Stimulated activated CD8-positive, alpha-beta memory T cell treated with anti-CD3 and anti-CD28 coated beads, Interleukin-2, amount 100 ng/mL, for 48 hours (primary cell): ENCODE measurements at regions not wholly inside any gene's neighbourhood (a gene's known extent, or its start where the extent isn't known, plus 50 kb on each side); places are given as distances from the start of the nearest gene placed in this dataset.
A peak's percentile ranks its signal among the peaks of the same experiment; 100 is the strongest.
"Not testable (repeated sequence)": the region's sequence is repeated elsewhere in the genome, so short reads cannot be mapped to it uniquely, and the experiment has no call there.

ENCODE experiments used
- DNase-seq, 2 donors: peaks; one replicate each; pipeline ENCODE4 v3.0.0-alpha.2; 2020; ENCODE audit warnings: low read depth in 2 of 2

DNA sequence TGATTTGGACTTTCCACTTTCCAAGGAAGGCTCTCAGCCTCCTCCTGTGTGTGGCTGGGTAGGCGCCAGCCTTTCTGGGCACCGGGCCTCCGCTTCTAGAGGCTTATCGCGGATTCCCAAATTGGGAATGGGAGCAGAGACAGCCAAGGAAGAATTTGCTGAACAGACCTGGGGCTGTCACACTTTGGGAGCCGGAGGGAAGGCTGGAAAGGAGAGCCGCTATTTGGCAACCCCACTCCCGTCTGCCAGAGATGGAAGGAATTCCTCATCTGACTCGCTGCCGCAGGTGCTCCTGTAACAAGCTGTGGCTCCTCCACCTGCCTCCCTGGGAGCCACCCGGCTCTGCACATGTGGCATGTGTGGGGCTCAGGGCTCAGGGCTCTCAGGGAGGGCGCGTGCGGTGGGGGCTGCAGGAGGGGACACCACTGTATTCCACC is 50.8 kb upstream of the ECHDC3 start:
- DNase-seq: no peak

DNA sequence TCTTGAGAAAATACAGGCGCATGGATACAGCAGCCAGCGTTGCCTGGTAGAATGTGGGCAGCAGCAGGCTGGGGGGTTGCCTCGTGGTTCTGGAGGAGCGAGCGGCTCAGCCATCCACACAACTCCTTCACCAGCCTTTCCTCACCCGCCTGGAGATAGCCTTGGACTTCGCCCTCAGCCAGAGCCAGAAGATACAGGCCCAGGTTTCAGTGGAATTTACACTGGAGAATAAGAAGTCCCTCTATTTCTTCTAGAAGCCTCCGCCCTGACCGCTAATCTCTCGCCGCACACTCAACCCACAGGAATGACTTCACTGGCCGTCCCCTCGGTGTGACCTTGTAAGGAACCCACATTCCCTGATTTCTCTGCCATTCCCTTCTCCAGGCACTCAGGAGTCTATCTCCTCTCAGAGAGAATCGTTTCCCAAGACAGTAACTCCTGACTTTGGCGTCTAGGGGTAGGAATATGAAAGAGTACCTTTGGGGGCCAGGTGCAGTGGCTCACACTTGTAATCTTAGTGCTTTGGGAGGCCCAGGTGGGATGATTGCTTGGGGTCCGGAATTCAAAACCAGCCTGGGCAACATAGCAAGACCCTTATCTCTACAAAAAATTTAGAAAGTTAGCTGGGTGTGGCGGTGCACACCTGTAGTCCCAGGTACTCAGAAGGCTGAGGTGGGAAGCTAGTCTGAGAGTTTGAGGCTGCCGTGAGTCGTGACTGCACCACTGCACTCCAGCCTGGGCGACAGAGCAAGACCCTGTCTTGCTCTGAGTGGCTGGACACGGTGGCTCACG is 52.0 kb upstream of the ECHDC3 start:
- no peak for DNase-seq

DNA sequence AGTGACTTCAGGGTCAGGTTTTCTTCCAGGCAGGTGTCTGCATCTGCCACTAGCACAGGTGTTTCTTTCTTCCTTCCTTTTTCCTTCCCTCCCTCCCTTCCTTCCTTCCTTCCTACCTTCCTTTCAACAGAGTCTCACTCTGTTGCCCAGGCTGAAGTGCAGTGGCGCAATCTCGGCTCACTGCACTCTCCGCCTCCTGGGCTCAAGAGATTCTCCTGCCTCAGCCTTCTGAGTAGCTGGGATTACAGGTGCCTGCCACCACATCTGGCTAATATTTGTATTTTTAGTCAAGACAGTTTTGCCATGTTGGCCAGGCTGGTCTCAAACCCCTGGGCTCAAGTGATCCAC is 53.8 kb upstream of the ECHDC3 start:
- not testable (repeated sequence) for DNase-seq

DNA sequence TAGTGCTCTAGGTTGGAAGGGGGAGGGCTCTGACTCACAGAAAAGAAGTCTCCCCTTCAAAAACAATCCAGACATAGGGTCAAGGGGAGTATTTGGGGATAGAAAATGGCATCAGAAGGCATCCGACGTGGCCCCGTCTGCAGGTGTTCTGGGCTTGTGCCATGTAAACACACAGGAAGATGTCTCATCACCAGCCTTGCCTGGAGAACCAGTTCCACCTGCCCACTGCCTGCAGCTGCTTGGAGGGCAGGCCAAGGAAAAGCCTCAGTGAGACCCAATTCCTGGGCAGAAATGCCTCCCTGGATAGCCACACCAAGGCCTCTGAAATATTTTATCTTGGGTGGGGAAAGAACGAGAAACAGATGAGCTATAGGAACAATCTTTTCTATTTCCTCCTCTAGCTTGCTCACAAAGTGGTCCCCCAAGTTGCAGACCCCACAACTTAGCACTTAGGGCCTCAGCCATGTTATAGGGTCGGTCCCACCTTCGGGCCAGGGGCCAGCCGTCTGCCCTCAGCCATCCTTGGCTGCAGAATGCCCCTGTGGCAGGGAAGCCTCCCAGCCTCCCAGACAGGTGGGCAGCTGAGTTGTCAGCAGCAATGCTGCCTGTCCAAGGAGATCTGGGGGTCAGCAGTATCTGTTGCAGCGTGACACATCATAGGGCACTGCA is 54.3 kb upstream of the ECHDC3 start:
- DNase-seq: no peak

DNA sequence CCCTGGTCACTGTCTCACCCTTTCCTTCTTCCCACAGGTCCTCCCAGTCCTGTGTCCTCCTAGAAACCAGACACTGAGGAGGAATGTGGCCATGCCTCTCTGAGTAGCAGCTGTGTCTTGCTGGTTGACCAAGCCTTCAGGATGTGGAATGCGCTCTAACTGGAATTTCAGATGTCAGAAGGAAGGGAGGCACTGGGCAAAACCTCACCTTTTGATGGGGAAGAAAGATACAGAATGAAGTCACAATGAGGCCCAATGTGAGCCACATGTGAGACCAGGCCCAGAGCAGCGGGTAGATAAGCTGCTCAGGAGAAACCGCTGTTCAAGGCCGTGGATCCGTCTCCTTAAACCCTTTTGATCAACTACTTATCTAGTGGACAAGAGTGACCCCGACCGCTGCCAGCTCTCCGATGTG is 54.8 kb upstream of the ECHDC3 start:
- no peak for DNase-seq

DNA sequence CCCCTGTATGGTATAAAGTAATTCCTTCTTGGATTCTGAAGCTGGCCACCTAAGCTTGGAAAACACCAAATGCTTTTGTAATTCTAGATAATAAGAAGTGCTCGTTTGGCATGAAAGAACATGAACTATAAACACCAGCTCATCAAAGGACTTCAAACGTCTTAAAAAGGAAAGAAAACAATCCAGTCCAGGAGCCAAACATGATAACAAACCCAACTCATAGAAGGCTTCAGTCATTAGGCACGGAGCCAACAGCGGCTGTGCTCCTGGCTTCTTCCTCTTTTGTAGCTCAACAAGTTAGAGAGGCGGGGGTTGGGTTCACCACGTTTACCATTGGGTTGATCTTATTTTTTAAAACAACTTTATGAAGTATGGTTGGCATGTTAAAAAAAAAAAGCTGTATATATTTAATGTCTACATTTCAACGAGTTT is 56.4 kb upstream of the ECHDC3 start:
- no peak for DNase-seq

DNA sequence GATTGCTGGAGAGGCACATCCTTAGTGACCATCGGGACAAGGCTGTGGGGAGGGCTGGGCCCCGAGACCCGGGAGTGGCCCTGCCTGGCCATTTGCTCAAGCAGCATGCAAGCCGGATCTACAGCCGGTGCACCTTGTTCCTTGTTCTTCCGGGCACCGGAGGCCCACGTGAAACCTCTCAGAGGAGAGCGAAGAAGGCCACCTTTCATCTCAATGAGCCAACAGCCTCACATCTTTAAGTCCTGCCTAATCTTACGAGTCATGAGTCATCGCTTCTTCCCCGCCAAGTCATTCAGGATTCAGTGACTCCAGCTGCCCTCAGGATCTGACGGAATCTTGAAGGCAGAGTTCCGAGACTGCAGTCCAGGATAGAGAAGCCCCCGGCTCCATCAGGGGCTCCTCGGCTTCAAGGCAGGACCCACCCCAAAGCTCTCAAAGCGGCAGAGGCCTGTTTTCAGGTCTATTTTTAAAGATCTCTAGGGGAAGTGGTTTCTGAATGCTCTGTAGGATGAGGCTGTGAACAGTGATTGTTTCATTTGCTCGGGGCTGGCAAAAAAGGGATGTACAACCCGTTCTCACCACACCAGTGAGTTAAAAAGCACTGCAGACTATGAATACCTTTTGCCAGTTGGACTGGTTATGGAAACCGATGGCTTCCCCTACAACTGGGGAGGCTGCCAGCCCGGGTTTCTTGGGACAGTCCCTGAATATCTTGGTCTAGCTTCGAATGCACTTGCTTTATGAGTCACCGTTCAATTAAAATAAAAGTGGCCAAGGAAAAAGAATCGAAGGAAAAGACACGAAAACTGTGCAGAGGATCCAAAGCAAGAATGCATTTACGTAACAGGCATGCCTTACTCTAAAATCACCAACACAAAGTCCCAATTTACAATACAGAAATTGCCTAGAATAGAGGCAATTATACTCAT is 57.2 kb upstream of the ECHDC3 start:
- peak; percentile 23 to 28 for DNase-seq

DNA sequence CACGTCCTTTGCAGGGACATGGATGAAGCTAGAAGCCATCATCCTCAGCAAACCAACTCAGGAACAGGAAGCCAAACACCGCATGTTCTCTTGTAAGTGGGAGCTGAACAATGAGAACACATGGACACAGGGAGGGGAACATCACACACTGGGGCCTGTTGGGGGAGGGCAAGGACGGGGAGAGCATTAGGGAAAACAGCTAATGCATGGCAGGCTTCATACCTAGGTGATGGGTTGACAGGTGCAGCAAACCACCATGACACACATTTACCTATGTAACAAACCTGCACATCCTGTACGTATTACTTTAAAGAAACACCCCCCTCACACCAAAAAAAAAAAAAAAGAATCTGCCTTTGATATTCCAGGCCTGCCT is 57.9 kb upstream of the ECHDC3 start:
- DNase-seq: not testable (repeated sequence)

DNA sequence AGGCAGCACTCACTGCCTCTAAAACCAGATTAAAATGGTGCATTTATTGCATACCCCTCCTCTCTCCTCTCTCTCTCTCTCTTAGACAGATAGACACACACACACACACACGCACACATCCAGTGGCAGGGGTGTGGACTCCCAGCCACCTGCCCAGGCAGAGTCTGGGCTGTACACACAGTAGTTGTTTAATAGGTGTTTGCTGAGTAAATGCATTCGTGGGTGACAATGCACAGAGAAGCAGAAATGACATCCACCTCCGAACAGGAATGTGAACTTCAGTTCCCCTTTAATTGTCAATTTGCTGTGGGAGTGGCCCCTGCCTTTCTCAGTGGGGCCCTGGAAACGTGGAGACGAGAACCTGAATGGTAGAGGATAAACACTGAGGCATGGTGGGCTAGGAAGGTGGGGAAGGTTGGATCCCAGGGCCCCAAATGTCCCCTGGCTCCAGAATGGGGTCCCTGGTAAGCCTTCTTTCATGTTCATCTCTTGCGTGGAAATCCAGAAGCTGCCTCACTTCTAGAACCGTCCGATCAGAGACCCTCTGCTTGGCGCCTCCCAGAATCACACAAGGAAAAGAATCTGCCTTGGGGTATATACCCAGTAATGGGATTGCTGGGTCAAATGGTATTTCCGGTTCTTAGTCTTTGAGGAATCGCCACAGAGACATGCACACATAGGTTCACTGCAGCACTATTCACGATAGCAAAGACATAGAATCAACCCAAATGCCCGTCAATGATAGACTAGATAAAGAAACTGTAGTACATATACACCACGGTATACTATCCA is 58.5 kb upstream of the ECHDC3 start:
- no peak for DNase-seq

DNA sequence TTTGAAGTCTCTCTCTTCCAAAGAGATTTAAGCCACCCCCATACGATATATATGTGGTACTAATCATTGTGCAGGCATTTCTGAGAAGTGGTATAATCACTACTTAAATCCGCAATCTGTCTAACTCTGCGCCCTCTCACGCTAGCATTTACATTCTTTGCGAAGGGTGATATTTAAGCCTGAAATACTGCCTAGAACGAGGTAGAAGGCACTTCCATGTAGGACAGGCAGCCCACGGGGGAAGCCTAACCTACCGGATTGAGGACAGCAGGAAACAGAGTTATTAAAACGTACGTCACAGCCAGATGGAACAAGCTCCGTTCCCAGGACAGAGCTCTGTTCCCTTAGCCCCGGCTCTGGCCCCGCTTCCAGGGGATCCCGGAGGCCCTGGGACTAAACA is 59.3 kb upstream of the ECHDC3 start:
- DNase-seq: no peak

DNA sequence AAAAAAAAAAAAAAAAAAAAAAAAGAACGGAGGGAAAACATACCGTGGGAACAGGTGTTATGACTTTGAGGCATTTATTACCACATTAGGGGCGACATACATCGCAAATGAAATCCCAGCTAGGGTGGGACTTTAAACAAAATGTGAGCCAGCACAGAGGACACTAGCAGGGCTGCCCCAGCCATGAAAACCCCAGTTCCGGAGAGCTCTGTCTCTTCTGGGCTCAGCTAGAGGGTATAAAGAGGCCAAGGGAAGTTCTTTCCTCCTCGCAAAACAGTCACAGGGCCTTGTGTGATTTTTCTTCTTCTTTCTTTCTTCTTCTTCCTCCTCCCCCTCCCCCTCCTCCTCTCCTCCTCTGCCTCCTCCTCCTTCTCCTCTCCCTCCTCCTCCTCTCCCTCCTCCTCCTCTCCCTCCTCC is 59.9 kb upstream of the ECHDC3 start:
- no peak for DNase-seq

DNA sequence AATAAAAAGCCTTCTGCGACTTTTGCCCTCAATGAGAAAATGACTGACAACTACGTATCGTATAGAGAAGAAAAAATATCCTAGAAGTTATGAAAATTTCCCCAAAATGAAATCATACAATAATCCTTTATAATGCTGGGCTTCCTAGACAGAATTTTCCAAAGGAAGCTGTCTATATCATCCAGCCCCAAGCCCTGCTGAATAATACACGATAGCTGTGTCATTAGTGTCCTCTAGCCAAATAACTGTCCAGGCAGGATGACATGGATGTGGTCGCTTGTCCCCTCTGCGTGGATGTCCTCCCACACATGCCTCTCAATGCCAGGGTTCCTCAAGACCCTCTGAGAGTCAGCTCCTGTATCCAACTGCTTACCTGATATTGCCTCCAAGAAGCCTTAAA is 61.7 kb upstream of the ECHDC3 start:
- no peak for DNase-seq

DNA sequence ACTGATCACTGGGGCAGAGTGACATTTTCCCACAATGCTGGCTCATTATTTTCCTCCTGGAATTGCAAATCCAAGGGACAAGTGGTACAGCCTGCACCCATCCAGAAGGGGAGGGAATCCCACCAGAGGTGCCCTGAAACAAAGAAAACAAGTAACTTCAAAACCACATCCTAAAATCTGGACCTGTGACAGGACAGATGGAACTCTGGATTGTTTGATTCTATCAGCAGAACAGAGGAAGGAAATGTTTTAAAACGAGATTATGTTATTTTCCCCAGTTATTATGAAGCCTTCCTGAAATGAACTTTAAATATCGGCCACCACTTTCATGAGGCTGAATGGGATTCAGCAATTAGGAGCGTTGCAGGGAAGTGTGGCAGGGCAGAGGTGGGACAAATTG is 62.2 kb upstream of the ECHDC3 start:
- no peak for DNase-seq

DNA sequence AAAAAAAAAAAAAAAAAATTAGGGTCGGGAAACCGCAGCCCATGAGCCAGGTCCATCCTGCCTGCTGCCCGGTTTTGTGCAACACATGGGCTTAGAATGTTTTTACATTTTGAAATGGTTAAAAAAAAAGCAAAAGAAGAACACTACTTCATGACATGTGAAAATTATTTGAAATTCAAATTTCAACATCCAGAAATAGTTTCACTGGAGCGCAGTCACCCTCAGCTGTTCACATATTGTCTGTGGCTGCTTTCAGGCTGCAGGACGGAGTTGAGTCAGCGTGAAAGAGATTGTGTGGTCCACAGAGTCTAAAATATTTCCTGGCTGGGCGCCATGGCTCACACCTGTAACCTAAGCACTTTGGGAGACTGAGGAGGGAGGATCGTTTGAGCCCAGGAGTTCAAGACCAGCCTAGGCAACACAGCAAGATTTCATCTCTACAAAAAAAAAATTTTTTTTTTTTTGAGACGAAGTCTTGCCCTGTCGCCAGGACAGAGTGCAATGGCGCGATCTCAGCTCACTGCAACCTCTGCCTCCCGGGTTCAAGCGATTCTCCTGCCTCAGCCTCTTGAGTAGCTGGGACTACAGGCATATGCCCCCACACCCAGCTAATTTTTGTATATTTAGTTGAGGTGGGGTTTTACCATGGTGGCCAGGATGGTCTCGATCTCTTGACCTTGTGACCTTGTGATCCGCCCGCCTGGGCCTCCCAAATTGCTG is 63.9 kb upstream of the ECHDC3 start:
- DNase-seq: peak in 1 of 2 donors; percentile 16

DNA sequence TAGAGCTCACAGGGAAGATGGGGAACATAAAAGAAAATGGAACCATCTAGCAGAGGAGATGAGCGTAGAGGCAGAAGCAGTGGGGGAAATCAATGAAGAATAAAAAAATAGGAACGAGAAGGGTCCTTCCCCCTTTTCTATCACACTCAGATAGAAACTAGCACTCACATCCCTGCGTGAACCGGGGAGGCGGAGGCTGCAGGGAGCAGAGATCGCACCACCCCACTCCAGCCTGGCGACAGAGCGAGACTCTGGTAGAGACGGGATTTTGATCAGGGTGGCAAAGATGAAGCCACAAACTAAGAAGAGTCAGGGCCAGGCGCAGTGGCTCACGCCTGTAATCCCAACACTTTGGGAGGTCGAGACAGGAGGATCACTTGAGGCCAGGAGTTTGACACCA is 64.7 kb upstream of the ECHDC3 start:
- DNase-seq: no peak

DNA sequence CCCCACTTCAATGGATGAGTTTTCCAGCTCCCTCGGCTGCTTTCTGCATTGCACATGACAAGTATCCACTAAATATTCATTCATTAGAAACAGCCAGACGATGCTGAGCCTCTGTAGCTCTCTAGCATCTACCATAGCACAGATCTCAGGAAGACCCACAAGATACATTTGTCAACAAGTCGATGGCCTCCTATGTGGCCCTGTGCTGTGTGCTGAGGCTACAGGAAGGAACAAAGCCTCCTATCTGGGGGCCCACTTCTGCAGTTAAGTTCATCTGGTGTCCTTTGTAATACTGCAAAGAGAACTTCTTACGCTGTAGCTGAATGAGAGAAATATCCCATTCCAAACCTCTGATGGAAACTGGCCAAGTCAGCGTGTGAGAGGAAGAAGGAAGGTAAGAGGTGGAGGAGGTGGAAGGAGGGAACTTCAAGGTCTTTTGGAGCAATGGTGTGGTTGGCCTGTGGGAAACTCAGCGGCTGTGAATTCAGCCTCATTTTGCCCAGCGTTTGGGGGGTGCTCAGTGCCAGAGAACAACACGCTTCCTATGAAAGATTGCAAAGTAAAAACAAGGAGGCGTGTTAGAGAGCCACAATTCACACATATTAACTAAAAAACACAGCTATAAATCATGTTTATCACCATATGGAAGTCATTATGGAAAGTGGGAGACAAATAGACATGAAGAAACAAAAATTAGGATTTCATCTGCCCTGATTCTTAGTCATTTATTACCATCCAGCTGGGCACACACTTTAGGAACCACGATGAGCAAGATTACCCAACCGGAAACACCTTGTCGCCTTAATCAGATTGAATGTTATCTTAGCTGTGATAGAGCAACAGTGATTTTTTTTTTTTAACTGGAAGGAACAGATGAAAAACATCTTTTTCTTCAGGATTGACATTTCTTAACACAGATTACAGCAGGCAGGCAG is 62.2 kb upstream of the USP6NL start:
- DNase-seq: no peak

DNA sequence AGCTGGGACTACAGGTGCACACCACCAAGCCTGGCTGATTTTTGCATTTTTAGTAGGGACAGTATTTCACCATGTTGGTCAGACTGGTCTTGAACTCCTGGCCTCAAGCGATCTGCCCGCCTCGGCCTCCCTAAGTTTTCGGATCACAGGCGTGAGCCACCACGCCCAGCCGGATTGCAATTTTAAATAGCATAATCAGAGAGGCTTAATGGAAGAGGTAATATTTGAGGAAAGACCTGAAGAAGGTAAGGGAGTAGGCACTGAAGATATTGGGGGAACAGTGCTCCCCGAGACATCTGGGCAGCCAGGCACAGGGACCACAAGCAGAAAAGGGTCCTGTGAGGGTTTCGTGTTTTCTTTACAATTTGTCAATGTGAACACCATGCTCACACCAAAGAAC is 61.4 kb upstream of the USP6NL start:
- no peak for DNase-seq

DNA sequence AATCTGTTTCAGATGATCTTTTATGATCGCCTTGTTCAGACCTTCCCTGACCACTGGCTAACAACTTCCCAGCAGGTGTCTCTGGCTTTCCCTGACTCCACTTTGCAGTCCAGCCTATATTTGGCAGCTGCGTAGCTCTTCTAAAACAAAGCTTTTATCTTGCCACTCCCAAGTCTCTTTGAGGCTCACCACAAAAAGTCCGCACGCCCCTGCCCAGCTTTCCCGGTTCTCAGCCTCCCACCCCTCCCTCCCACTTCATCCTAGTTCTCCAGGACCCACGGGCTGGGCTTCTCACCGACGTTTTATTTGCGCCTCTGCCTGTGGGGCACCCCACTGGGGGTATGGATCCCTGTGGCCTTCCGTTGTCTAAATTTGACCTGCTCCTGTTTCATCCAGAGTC is 58.9 kb upstream of the USP6NL start:
- no peak for DNase-seq

DNA sequence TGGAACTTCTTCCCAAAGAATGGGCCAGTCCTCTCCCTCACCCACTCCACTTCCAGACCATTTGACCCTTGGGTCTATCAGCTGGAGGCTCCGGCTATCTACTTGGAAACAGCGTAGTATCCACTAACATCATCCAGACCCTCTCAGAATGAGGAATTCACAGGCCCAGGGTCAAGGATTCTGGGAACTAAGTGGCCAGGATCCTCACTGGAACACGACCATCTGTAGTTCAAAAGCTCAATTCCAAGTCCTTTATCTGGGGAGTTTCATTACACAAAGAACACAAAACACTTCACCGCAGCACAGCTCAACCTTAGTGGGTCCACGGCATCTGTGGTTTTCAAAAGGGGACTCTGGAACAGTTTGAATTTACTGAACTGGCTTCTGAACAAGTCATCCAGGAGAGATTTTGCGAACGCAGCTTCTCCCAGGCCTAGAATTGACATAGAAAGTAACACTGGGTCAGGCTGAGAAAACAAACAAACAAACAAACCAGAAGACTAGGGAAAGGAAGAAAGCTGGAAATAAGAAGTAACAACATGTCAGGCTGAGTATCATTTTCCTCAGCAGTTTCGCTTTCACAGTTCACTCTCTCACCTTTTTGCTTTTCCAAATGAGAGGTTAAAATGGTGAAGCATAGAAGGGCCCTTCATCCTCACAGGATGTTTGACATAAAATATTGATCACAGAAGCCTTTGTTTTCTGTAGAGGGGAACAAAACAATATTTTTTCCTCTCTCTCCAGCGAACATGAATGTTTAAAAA is 57.6 kb upstream of the USP6NL start:
- no peak for DNase-seq
